ENCODE measurements at regions not wholly inside any gene's neighbourhood (a gene's known extent, or its start where the extent isn't known, plus 50 kb on each side); places are given as distances from the start of the nearest gene placed in this dataset.

- H3K4me3 ChIP-seq, result no peak overlapping the region
- no peak overlapping the region for H3K27ac ChIP-seq
- ATAC-seq (ENCODE audit: low FRiP score in 2 of 2) (no peak), DNase-seq (no peak)
- WGBS, 2 donors, result 16 to 38% methylated on average over 1 of the region's 1 CpG
- H3K36me3 ChIP-seq, result no peaks in the 10 kb centered on the region
- H3K4me1 ChIP-seq, result no peaks in the 10 kb centered on the region
- no peaks in the 10 kb centered on the region for H3K27me3 ChIP-seq
- H3K9me3 ChIP-seq, result no peaks in the 10 kb centered on the region
- no peak for TF ChIP-seq POLR2A (IDR thresholded peaks at IDR 0.05)
- TF ChIP-seq CTCF (IDR thresholded peaks at IDR 0.05), result no peak
- TF ChIP-seq POLR2AphosphoS5 (IDR thresholded peaks at IDR 0.05), result no peak
- no peak for TF ChIP-seq EP300 (IDR thresholded peaks at IDR 0.05)
Measured at GRCh38 chr4:135575041-135575440, 1373.5 kb upstream of the PABPC4L start.

GRCh38 chr4:135573251-135573650 is 1371.7 kb upstream of the PABPC4L start:
- Histone ChIP-seq H3K27me3 (no peaks in the 10 kb centered on the region), H3K36me3 (no peaks in the 10 kb centered on the region), H3K27ac (no peak overlapping the region), H3K4me3 (no peak overlapping the region), H3K9me3 (no peaks in the 10 kb centered on the region), H3K4me1 (no peaks in the 10 kb centered on the region)
- TF ChIP-seq EP300 (IDR thresholded peaks at IDR 0.05) (no peak), POLR2AphosphoS5 (IDR thresholded peaks at IDR 0.05) (no peak), POLR2A (IDR thresholded peaks at IDR 0.05) (no peak), CTCF (IDR thresholded peaks at IDR 0.05) (no peak)
- ATAC-seq (ENCODE audit: low FRiP score in 2 of 2) (no peak), DNase-seq (no peak)

- ATAC-seq (ENCODE audit: low FRiP score in 2 of 2) (no peak), DNase-seq (no peak)
- Histone ChIP-seq H3K9me3 (no peaks in the 10 kb centered on the region), H3K4me1 (no peaks in the 10 kb centered on the region), H3K27ac (no peak overlapping the region), H3K4me3 (no peak overlapping the region), H3K27me3 (no peaks in the 10 kb centered on the region), H3K36me3 (no peaks in the 10 kb centered on the region)
- TF ChIP-seq POLR2A (IDR thresholded peaks at IDR 0.05), result no peak
- WGBS, 2 donors, result 70 to 71% methylated on average over 1 of the region's 1 CpG
Measured at GRCh38 chr4:135564090-135564489, 1362.5 kb upstream of the PABPC4L start.

- no peak for TF ChIP-seq POLR2AphosphoS5 (IDR thresholded peaks at IDR 0.05)
- TF ChIP-seq POLR2A (IDR thresholded peaks at IDR 0.05), result no peak
- no peak for TF ChIP-seq EP300 (IDR thresholded peaks at IDR 0.05)
- no peak for TF ChIP-seq CTCF (IDR thresholded peaks at IDR 0.05)
- DNase-seq, result no peak
- Histone ChIP-seq H3K27me3 (no peaks in the 10 kb centered on the region), H3K4me1 (no peaks in the 10 kb centered on the region), H3K27ac (no peak overlapping the region), H3K9me3 (no peaks in the 10 kb centered on the region), H3K4me3 (no peak overlapping the region), H3K36me3 (no peaks in the 10 kb centered on the region)
- 55 to 64% methylated on average over 1 of the region's 1 CpG for WGBS, 2 donors
- no peak for ATAC-seq (ENCODE audit: low FRiP score in 2 of 2)
Measured at GRCh38 chr4:135553213-135553612, 1351.6 kb upstream of the PABPC4L start.

GRCh38 chr4:135552131-135552530 is 1350.5 kb upstream of the PABPC4L start:
- Histone ChIP-seq H3K27ac (no peak overlapping the region), H3K36me3 (no peaks in the 10 kb centered on the region), H3K9me3 (no peaks in the 10 kb centered on the region), H3K4me1 (no peaks in the 10 kb centered on the region), H3K27me3 (no peaks in the 10 kb centered on the region), H3K4me3 (no peak overlapping the region)
- DNase-seq, result no peak
- no peak for TF ChIP-seq POLR2A (IDR thresholded peaks at IDR 0.05)
- TF ChIP-seq EP300 (IDR thresholded peaks at IDR 0.05), result no peak
- no peak for TF ChIP-seq CTCF (IDR thresholded peaks at IDR 0.05)
- no peak for TF ChIP-seq POLR2AphosphoS5 (IDR thresholded peaks at IDR 0.05)
- no peak for ATAC-seq (ENCODE audit: low FRiP score in 2 of 2)
- WGBS, 2 donors, result 65 to 66% methylated on average over 3 of the region's 3 CpGs

Data from upper lobe of left lung (tissue), 6 donors.